ENCODE measurements at regions not wholly inside any gene's neighbourhood (a gene's known extent, or its start where the extent isn't known, plus 50 kb on each side); places are given as distances from the start of the nearest gene placed in this dataset.

GRCh38 chr11:127678631-127679030 is 678.1 kb upstream of the KIRREL3 start:
- DNase-seq (no peak), ATAC-seq (ENCODE audit: low read depth) (no peak)
- Histone ChIP-seq H3K14ac (replicated peaks; ENCODE audit: low read depth, low read length) (no peak overlapping the region), H2AK9ac (replicated peaks; ENCODE audit: low read depth, low read length, poor library complexity) (no peak overlapping the region), H2AK5ac (ENCODE audit: low read depth, low read length) (no peak overlapping the region), H3K79me1 (ENCODE audit: low read depth in 1 of 2, low read length in 2 of 2) (no peaks in the 10 kb centered on the region), H3K56ac (ENCODE audit: extremely low read depth, insufficient read depth, low read length) (no peak overlapping the region), H3K27me3 (ENCODE audit: control insufficient read depth, insufficient read depth, low read length) (peaks cover 4% of the 10 kb centered on the region; the same call in 1 of the 2 replicates), H3K4me1 (ENCODE audit: control insufficient read depth, insufficient read depth, low read length) (no peaks in the 10 kb centered on the region), H3K9ac (ENCODE audit: low read depth, low read length) (no peak overlapping the region), H3K4me3 (ENCODE audit: insufficient read depth, low read depth, low read length) (no peak overlapping the region), H3K4me2 (ENCODE audit: low read depth, low read length) (no peak overlapping the region), H4K91ac (ENCODE audit: insufficient read depth, low read depth, low read length) (no peak overlapping the region), H2AFZ (replicated peaks; ENCODE audit: low read length, poor library complexity) (no peak overlapping the region), H3K4ac (ENCODE audit: low read depth, low read length) (no peak overlapping the region), H2BK120ac (ENCODE audit: low read depth, low read length) (no peak overlapping the region), H2BK15ac (ENCODE audit: low read depth, low read length) (no peak overlapping the region), H3K9me1 (ENCODE audit: insufficient read depth, low read length) (no peaks in the 10 kb centered on the region), H3K36me3 (ENCODE audit: control insufficient read depth, insufficient read depth, low read length) (no peaks in the 10 kb centered on the region), H2BK20ac (ENCODE audit: low read depth, low read length) (no peak overlapping the region), H4K20me1 (ENCODE audit: insufficient read depth, low read length) (no peaks in the 10 kb centered on the region), H3K18ac (ENCODE audit: low read depth, low read length) (no peak overlapping the region), H2BK5ac (ENCODE audit: low read depth, low read length, poor library complexity, severe bottlenecking) (no peak overlapping the region), H3K9me3 (ENCODE audit: control insufficient read depth, insufficient read depth, low read length) (no peaks in the 10 kb centered on the region), H3K23ac (ENCODE audit: low read depth, low read length) (no peak overlapping the region), H4K8ac (ENCODE audit: low read depth in 2 of 2, low read length in 2 of 2) (no peak overlapping the region), H4K5ac (ENCODE audit: low read depth, low read length) (no peak overlapping the region), H3K27ac (ENCODE audit: insufficient read depth, low read length) (no peak overlapping the region)
- no peak for TF ChIP-seq CEBPB (IDR thresholded peaks at IDR 0.05; ENCODE audit: low read depth, low read length)
- TF ChIP-seq ELK1 (IDR thresholded peaks at IDR 0.05; ENCODE audit: borderline replicate concordance, low read depth, low read length): no peak
- no peak for TF ChIP-seq USF2 (IDR thresholded peaks at IDR 0.05; ENCODE audit: low read depth, low read length)
- no peak for TF ChIP-seq POLR2A (IDR thresholded peaks at IDR 0.05; ENCODE audit: low read depth, low read length)
- intact Hi-C loops (cut with micrococcal nuclease): no loop called here
- in situ Hi-C loops (cut with MboI; ENCODE audit: low sequenced_read_pairs): no loop called here
- POLR2A ChIA-PET (ENCODE audit: unreplicated experiment): no interaction called here
- CTCF ChIA-PET: no interaction called here
- WGBS, 2 experiments (ENCODE audit: extremely low coverage in 2 of 2, insufficient read length in 1 of 2): 0% methylated on average over 1 of the region's 2 CpGs; no CpG with 5 or more reads in 1 of the 2 experiments
- dilution Hi-C loops (cut with HindIII; ENCODE audit: low sequenced_read_pairs, unreplicated experiment): no loop called here
- BruUV-seq (replicated peaks): no TSS peak
